ENCODE measurements at regions not wholly inside any gene's neighbourhood (a gene's known extent, or its start where the extent isn't known, plus 50 kb on each side); places are given as distances from the start of the nearest gene placed in this dataset.

GRCh38 chr12:131383291-131383690 lies 327.6 kb upstream of the SFSWAP start:
- no peak for TF ChIP-seq CTCF (IDR thresholded peaks at IDR 0.05; ENCODE audit: poor library complexity)
- TF ChIP-seq EZH2 (IDR thresholded peaks at IDR 0.05; ENCODE audit: borderline replicate concordance) = no peak
